ENCODE measurements at regions not wholly inside any gene's neighbourhood (a gene's known extent, or its start where the extent isn't known, plus 50 kb on each side); places are given as distances from the start of the nearest gene placed in this dataset.

- no peak for TF ChIP-seq ATF2 (IDR thresholded peaks at IDR 0.05; ENCODE audit: low read length)
- TF ChIP-seq ZNF207 (IDR thresholded peaks at IDR 0.05; ENCODE audit: borderline replicate concordance): no peak
- no peak for TF ChIP-seq ZNF217 (IDR thresholded peaks at IDR 0.05)
- no peak for TF ChIP-seq RFX5 (IDR thresholded peaks at IDR 0.05; ENCODE audit: low read depth, low read length)
- TF ChIP-seq PBX3 (IDR thresholded peaks at IDR 0.05; ENCODE audit: insufficient replicate concordance, low read depth, low read length): no peak
- no peak for TF ChIP-seq MYB (IDR thresholded peaks at IDR 0.05; ENCODE audit: borderline replicate concordance, low read depth, low read length)
- no peak for TF ChIP-seq STAT1 (conservative IDR thresholded peaks at IDR 0.05)
- no peak for TF ChIP-seq MTA2 (IDR thresholded peaks at IDR 0.05; ENCODE audit: low read depth)
Observed at GRCh38 chr10:111429288-111430028, 352.6 kb downstream of the ADRA2A start (continued).

GRCh38 chr10:111430070-111430469 is 353.2 kb downstream of the ADRA2A start:
- Histone ChIP-seq H3K9me3 (replicated peaks; ENCODE audit: control insufficient read depth, insufficient read depth, low read length) (no peaks in the 10 kb centered on the region), H3K79me2 (ENCODE audit: control insufficient read depth, insufficient read depth, low read length) (no peaks in the 10 kb centered on the region), H3K27me3 (replicated peaks in 1 of 2; ENCODE audit: control insufficient read depth in 2 of 2, insufficient read depth in 2 of 2, low read length in 1 of 2) (no peaks in the 10 kb centered on the region), H3K9ac (ENCODE audit: control insufficient read depth, insufficient read depth, low read length) (no peak overlapping the region), H3K4me1 (ENCODE audit: control insufficient read depth, insufficient read depth, low read length) (no peaks in the 10 kb centered on the region), H3K4me3 (no peak overlapping the region), H2AFZ (ENCODE audit: control insufficient read depth, low read depth, low read length) (no peak overlapping the region), H3K36me3 (ENCODE audit: control insufficient read depth in 2 of 2, insufficient read depth in 2 of 2, low read length in 1 of 2) (no peaks in the 10 kb centered on the region), H4K20me1 (ENCODE audit: control insufficient read depth, insufficient read depth) (no peaks in the 10 kb centered on the region), H3K4me2 (ENCODE audit: control insufficient read depth, insufficient read depth) (no peak overlapping the region), H3K27ac (ENCODE audit: control insufficient read depth, insufficient read depth) (no peak overlapping the region)
- CTCF ChIA-PET: no interaction called here
- SMC1A ChIA-PET (ENCODE audit: uncharacterized antibody, unreplicated experiment): no interaction called here
- RAD21 ChIA-PET (ENCODE audit: unreplicated experiment): no interaction called here
- no TSS peak for BruUV-seq (replicated peaks)
- in situ Hi-C loops (cut with MboI) (no loop called here), intact Hi-C loops (cut with micrococcal nuclease; ENCODE audit: unreplicated experiment) (no loop called here)
- POLR2A ChIA-PET: no interaction called here
- no peak for ATAC-seq
- WGBS (ENCODE audit: insufficient coverage, insufficient replicate concordance, low lambda C conversion rate, missing lambda C conversion rate): 52% methylated on average over 1 of the region's 1 CpG
- FAIRE-seq: no peak
- no peak for DNase-seq (ENCODE audit: low read depth, low spot score)
- TF ChIP-seq STAT3 (IDR thresholded peaks at IDR 0.05; ENCODE audit: low read depth, low read length): no peak
- no peak for TF ChIP-seq PKNOX1 (IDR thresholded peaks at IDR 0.05)
- TF ChIP-seq GABPA (IDR thresholded peaks at IDR 0.05; ENCODE audit: low read depth): no peak
- TF ChIP-seq NR2F1 (conservative IDR thresholded peaks at IDR 0.05): no peak
- TF ChIP-seq NR2C2 (IDR thresholded peaks at IDR 0.05; ENCODE audit: borderline replicate concordance, control insufficient read depth, insufficient read length, low read depth): no peak
- TF ChIP-seq E2F8 (IDR thresholded peaks at IDR 0.05; ENCODE audit: low read depth, partially characterized antibody): no peak
- TF ChIP-seq SIN3A (IDR thresholded peaks at IDR 0.05; ENCODE audit: low read depth, low read length): no peak
- no peak for TF ChIP-seq NFIC (IDR thresholded peaks at IDR 0.05; ENCODE audit: low read depth, low read length)
- no peak for TF ChIP-seq TARDBP (IDR thresholded peaks at IDR 0.05; ENCODE audit: borderline replicate concordance)
